ENCODE measurements at regions not wholly inside any gene's neighbourhood (a gene's known extent, or its start where the extent isn't known, plus 50 kb on each side); places are given as distances from the start of the nearest gene placed in this dataset.

- no peak overlapping the region for H3K27ac ChIP-seq
- H3K4me2 ChIP-seq: no peak overlapping the region
- no peak overlapping the region for H3K9ac ChIP-seq
- no peaks in the 10 kb centered on the region for H3K4me1 ChIP-seq
- no peaks in the 10 kb centered on the region for H3K9me3 ChIP-seq (replicated peaks in 1 of 11)
- no peak for TF ChIP-seq Cebpa-rat (IDR thresholded peaks at IDR 0.05)
- H3K27me3 ChIP-seq: no peaks in the 10 kb centered on the region
- no peaks in the 10 kb centered on the region for H3K36me3 ChIP-seq
- H3K4me3 ChIP-seq: no peak overlapping the region
- H4K20me1 ChIP-seq: no peaks in the 10 kb centered on the region
Observed at GRCh38 chr5:74041913-74042312, 415.9 kb downstream of the ARHGEF28 start.

DNA sequence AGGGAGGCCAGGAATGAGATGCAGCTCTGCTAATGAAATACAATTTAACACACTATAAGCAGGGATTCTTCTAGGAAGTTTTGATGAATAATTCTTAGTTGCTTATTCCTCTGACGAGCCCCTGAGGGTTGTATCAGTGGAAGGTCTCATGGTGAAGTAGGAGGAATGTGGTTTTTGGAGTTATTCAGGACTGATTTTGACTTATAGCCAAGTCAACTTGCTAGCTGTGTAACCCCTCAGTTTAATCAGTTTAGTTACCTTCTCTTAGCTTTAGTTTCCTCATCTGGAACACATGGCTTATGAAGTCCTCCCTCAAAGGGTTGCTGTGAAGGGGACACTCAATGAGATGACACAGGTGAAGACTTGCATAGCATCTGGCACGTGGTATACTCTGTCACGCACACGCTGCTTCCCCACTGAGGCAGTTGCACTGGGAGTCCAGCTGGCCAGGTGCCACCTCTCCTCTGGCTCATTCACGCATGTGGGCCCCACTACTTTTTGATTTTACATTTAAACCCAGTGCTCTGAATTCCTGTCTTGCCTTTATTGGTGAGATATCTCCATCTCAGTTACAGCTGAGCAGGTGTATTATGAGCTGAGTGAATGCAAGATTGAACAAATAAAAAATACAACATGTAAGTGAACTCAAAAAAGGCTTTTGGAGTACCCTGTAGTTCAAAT lies 415.0 kb downstream of the ARHGEF28 start:
- Histone ChIP-seq H3K4me2 (no peak overlapping the region), H3K9ac (no peak overlapping the region), H3K4me1 (peaks cover under 1 to 2% (median 1%) of the 10 kb centered on the region in 10 experiments; a peak in 12 of 20 replicates), H3K27ac (no peak overlapping the region), H3K9me3 (replicated peaks in 1 of 11) (no peaks in the 10 kb centered on the region), H3K4me3 (no peak overlapping the region), H3K27me3 (no peaks in the 10 kb centered on the region), H3K36me3 (no peaks in the 10 kb centered on the region), H4K20me1 (no peaks in the 10 kb centered on the region)
- no peak for TF ChIP-seq Cebpa-rat (IDR thresholded peaks at IDR 0.05)

DNA sequence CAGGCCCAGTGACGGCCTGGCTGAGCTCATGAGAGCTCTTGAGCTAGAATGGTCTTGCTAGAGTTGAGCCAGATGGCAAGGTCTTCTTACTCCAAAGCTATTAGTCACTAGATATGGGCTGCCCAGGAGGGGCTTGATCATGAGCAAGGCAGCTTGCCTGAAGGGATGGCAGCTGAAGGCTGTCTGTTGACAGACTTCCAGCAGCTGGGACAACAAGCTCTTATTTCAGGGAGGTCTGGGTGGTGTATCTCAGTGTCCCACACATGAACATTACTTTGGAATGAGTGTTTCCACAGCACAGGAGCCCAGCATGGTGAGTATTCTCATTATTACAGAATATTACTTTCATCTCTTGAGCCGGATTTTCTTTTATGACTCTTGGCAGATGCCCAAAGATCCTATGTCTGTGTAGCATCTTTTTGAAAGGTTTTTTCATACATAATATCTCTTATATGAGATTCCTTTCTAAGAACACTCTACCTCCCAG lies 414.1 kb downstream of the ARHGEF28 start:
- no peaks in the 10 kb centered on the region for H3K27me3 ChIP-seq
- no peaks in the 10 kb centered on the region for H3K9me3 ChIP-seq (replicated peaks in 1 of 11)
- no peak overlapping the region for H3K9ac ChIP-seq
- no peak overlapping the region for H3K4me3 ChIP-seq
- peaks cover 5 to 11% (median 9%) of the 10 kb centered on the region in 10 experiments; a peak in 12 of 20 replicates for H3K4me1 ChIP-seq
- H3K27ac ChIP-seq: no peak overlapping the region
- no peak overlapping the region for H3K4me2 ChIP-seq
- TF ChIP-seq Cebpa-rat (IDR thresholded peaks at IDR 0.05): no peak
- no peaks in the 10 kb centered on the region for H3K36me3 ChIP-seq
- H4K20me1 ChIP-seq: no peaks in the 10 kb centered on the region

- no peak for TF ChIP-seq Cebpa-rat (IDR thresholded peaks at IDR 0.05)
- Histone ChIP-seq H3K4me2 (no peak overlapping the region), H3K9me3 (replicated peaks in 1 of 11) (no peaks in the 10 kb centered on the region), H3K27ac (no peak overlapping the region), H3K4me1 (peaks cover 5 to 13% (median 10%) of the 10 kb centered on the region in 10 experiments; a peak in 12 of 20 replicates), H3K4me3 (no peak overlapping the region), H3K9ac (no peak overlapping the region), H3K27me3 (no peaks in the 10 kb centered on the region), H3K36me3 (no peaks in the 10 kb centered on the region), H4K20me1 (no peaks in the 10 kb centered on the region)
Observed at GRCh38 chr5:74037321-74037720, 411.3 kb downstream of the ARHGEF28 start.

DNA sequence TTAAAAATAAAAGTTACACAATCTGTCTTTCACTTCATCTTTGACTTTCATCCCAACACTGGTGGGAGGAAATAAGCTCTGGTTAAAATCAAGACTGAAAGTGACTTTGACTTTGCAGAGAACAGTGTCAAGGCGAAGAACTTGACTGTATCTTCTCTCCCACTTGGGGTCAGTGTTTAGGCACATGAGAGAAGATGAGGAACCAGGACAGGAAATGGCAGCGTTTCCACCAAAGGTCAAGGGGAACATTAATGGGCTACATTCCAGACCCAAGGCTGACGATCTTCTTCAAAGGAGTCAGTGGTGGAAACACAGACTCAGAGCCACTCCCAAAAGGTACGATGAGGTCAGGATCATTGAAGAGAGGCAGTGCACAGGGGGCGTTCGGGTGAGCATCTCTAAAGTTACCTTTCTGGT lies 409.5 kb downstream of the ARHGEF28 start:
- H3K27me3 ChIP-seq: no peaks in the 10 kb centered on the region
- H3K4me2 ChIP-seq: peak overlapping the region in 9 of 11 experiments; percentile 2 to 51 (median 30); a peak in 15 of 22 replicates
- no peak for TF ChIP-seq Cebpa-rat (IDR thresholded peaks at IDR 0.05)
- H4K20me1 ChIP-seq: no peaks in the 10 kb centered on the region
- H3K27ac ChIP-seq: no peak overlapping the region
- no peaks in the 10 kb centered on the region for H3K36me3 ChIP-seq
- H3K9ac ChIP-seq: no peak overlapping the region
- no peak overlapping the region for H3K4me3 ChIP-seq
- no peaks in the 10 kb centered on the region for H3K9me3 ChIP-seq (replicated peaks in 1 of 11)
- peaks cover 5 to 13% (median 10%) of the 10 kb centered on the region in 10 experiments; a peak in 12 of 20 replicates for H3K4me1 ChIP-seq

DNA sequence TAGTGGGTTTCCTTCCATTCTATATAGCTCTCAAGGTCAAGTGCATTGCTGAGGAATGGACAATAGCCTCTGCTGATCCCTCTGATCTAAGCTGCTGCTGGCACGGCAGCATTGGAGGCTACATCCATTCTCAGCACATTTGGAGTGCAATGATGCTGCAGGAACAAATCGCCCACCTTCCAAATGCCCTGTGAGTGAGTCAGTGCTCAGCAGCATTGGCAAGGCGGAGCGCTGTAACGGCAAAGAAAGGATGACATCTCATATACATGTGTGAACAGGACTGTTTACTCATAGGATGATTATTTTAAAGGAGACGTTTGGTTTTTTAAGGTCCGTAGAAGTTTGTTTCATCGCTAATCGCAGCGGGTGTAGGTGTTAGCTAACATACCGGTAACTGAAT lies 408.7 kb downstream of the ARHGEF28 start:
- Histone ChIP-seq H3K4me3 (no peak overlapping the region), H3K9me3 (replicated peaks in 1 of 11) (no peaks in the 10 kb centered on the region), H3K9ac (no peak overlapping the region), H3K27ac (no peak overlapping the region), H3K4me2 (no peak overlapping the region; a peak in 1 of 22 replicates), H4K20me1 (no peaks in the 10 kb centered on the region), H3K4me1 (peaks cover 5 to 13% (median 10%) of the 10 kb centered on the region in 10 experiments; a peak in 12 of 20 replicates), H3K27me3 (no peaks in the 10 kb centered on the region), H3K36me3 (no peaks in the 10 kb centered on the region)
- no peak for TF ChIP-seq Cebpa-rat (IDR thresholded peaks at IDR 0.05)

DNA sequence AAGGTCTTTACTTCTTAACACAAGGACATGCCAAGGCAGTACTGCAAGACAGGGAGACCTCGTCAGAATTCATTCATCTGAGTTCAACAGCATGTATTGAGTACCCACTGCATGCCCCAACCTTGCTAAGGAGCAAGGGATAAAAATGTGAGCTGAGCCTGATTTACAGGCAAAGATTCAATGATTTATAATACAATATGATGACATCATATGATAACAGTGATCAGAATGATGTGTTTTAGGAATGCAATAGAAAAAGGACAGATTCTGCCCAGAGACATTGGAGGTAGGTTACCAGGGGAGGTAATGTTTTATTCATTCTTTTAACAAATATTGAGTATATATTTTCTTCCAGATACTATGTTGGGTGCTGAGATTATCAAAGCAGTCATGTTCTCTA lies 406.6 kb downstream of the ARHGEF28 start:
- H4K20me1 ChIP-seq: no peaks in the 10 kb centered on the region
- no peak for TF ChIP-seq Cebpa-rat (IDR thresholded peaks at IDR 0.05)
- H3K4me2 ChIP-seq: no peak overlapping the region
- H3K27ac ChIP-seq: no peak overlapping the region
- no peak overlapping the region for H3K4me3 ChIP-seq
- no peaks in the 10 kb centered on the region for H3K9me3 ChIP-seq (replicated peaks in 1 of 11)
- no peaks in the 10 kb centered on the region for H3K36me3 ChIP-seq
- H3K27me3 ChIP-seq: no peaks in the 10 kb centered on the region
- H3K9ac ChIP-seq: no peak overlapping the region
- H3K4me1 ChIP-seq: peaks cover 5 to 13% (median 10%) of the 10 kb centered on the region in 10 experiments; a peak in 12 of 20 replicates

DNA sequence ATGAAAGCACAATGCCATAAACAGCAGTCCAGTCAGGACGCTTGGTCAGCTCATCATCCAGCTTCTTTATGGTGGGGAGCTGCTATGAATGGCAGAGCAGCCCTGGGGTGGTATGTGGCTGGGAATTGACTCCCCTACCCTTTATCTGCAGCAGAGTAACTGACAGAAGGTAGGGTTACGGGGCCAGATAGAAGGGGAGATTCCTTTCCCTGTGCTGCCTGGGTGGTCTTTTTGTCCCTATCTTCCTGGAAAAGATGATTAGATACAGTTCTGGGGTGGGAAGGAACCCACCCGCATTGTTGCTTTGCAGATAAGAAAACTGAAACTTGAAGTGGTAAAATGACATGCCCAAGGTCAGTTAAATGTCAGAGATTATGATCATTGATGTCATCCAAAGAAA lies 405.5 kb downstream of the ARHGEF28 start:
- Histone ChIP-seq H3K4me3 (no peak overlapping the region), H3K36me3 (no peaks in the 10 kb centered on the region), H3K9ac (no peak overlapping the region), H3K27ac (no peak overlapping the region), H4K20me1 (no peaks in the 10 kb centered on the region), H3K4me2 (no peak overlapping the region), H3K27me3 (no peaks in the 10 kb centered on the region), H3K4me1 (peaks cover 5 to 13% (median 10%) of the 10 kb centered on the region in 10 experiments; a peak in 12 of 20 replicates), H3K9me3 (replicated peaks in 1 of 11) (no peaks in the 10 kb centered on the region)
- no peak for TF ChIP-seq Cebpa-rat (IDR thresholded peaks at IDR 0.05)

DNA sequence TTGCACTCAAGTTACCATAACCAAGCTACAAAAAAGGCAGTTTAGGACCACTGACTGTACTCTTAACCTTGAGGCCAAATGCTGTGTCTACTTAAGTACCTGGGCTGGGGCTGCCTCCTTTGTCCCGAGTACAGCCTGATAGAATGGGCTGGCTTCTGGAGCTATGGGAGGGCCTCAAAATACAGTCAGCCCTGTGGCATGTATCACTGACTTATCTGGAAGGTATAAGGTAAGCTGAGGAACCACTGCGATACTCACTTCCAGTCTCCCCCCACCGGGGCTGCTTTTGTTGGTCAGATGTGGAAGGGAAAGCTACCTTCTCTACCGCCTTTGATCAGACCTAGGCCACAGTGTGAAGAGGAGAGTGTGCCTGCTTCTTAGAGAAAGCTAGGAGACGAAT lies 404.8 kb downstream of the ARHGEF28 start:
- no peak overlapping the region for H3K27ac ChIP-seq
- no peak overlapping the region for H3K4me3 ChIP-seq
- H3K9ac ChIP-seq: no peak overlapping the region
- peaks cover 3 to 10% (median 8%) of the 10 kb centered on the region in 10 experiments; a peak in 12 of 20 replicates for H3K4me1 ChIP-seq
- no peaks in the 10 kb centered on the region for H4K20me1 ChIP-seq
- no peaks in the 10 kb centered on the region for H3K27me3 ChIP-seq
- no peaks in the 10 kb centered on the region for H3K36me3 ChIP-seq
- no peak overlapping the region for H3K4me2 ChIP-seq
- no peaks in the 10 kb centered on the region for H3K9me3 ChIP-seq (replicated peaks in 1 of 11)
- no peak for TF ChIP-seq Cebpa-rat (IDR thresholded peaks at IDR 0.05)

- no peak for TF ChIP-seq Cebpa-rat (IDR thresholded peaks at IDR 0.05)
- H3K36me3 ChIP-seq: no peaks in the 10 kb centered on the region
- H3K4me3 ChIP-seq: no peak overlapping the region
- no peak overlapping the region for H3K9ac ChIP-seq
- no peaks in the 10 kb centered on the region for H4K20me1 ChIP-seq
- no peak overlapping the region for H3K4me2 ChIP-seq
- H3K27me3 ChIP-seq: no peaks in the 10 kb centered on the region
- no peaks in the 10 kb centered on the region for H3K9me3 ChIP-seq (replicated peaks in 1 of 11)
- no peak overlapping the region for H3K27ac ChIP-seq
- peaks cover 0 to 6% (median 3%) of the 10 kb centered on the region in 10 experiments; a peak in 6 of 20 replicates for H3K4me1 ChIP-seq
Observed at GRCh38 chr5:74030371-74030770, 404.4 kb downstream of the ARHGEF28 start.
